Muscle layer of colon (tissue), 2 donors: ENCODE measurements at regions not wholly inside any gene's neighbourhood (a gene's known extent, or its start where the extent isn't known, plus 50 kb on each side); places are given as distances from the start of the nearest gene placed in this dataset.
"Not testable (repeated sequence)": the region's sequence is repeated elsewhere in the genome, so short reads cannot be mapped to it uniquely, and the experiment has no call there.

Experiments used
- H3K27ac ChIP-seq: one replicate; pipeline ENCODE4 v1.7.0; 2013; ENCODE audit warnings: low read depth, mild to moderate bottlenecking, low read length, moderate library complexity
- H3K27me3 ChIP-seq, 2 donors: one replicate each; pipeline ENCODE4 v1.7.0; 2013; ENCODE audit warnings: low read length in 2 of 2, mild to moderate bottlenecking in 2 of 2; ENCODE audit not compliant: insufficient read depth in 2 of 2, control insufficient read depth in 1 of 2
- H3K36me3 ChIP-seq: one replicate; pipeline ENCODE4 v1.7.0; 2013; ENCODE audit warnings: mild to moderate bottlenecking, low read length; ENCODE audit not compliant: insufficient read depth
- H3K4me1 ChIP-seq: one replicate; pipeline ENCODE4 v1.7.0; 2013; ENCODE audit warnings: mild to moderate bottlenecking, low read length; ENCODE audit not compliant: insufficient read depth
- H3K4me3 ChIP-seq, 2 donors: one replicate each; pipeline ENCODE4 v1.7.0; 2013; ENCODE audit warnings: low read length in 2 of 2, low read depth in 1 of 2, mild to moderate bottlenecking in 1 of 2, moderate library complexity in 1 of 2
- H3K9ac ChIP-seq: one replicate; pipeline ENCODE4 v1.7.0; 2013; ENCODE audit warnings: low read length
- H3K9me3 ChIP-seq: one replicate; pipeline ENCODE4 v1.7.0; 2013; ENCODE audit warnings: mild to moderate bottlenecking, low read length
- donor health status: abdominal sarcoma.
- donor health status: Adenocarcinoma of cecum.

GRCh38 chr5:38681029-38681706 is 124.7 kb upstream of the LIFR start:
- Histone ChIP-seq H3K4me1 (no peaks in the 10 kb centered on the region), H3K27me3 (no peaks in the 10 kb centered on the region), H3K36me3 (no peaks in the 10 kb centered on the region), H3K27ac (no peak overlapping the region), H3K9me3 (no peaks in the 10 kb centered on the region), H3K4me3 (no peak overlapping the region), H3K9ac (no peak overlapping the region)

- no peaks in the 10 kb centered on the region for H3K27me3 ChIP-seq
- no peaks in the 10 kb centered on the region for H3K9me3 ChIP-seq
- H3K4me1 ChIP-seq: no peaks in the 10 kb centered on the region
- no peak overlapping the region for H3K27ac ChIP-seq
- H3K36me3 ChIP-seq: no peaks in the 10 kb centered on the region
- no peak overlapping the region for H3K4me3 ChIP-seq
- no peak overlapping the region for H3K9ac ChIP-seq
Observed at GRCh38 chr5:38681966-38682365, 125.5 kb upstream of the LIFR start.

- no peaks in the 10 kb centered on the region for H3K27me3 ChIP-seq
- H3K9ac ChIP-seq: no peak overlapping the region
- H3K9me3 ChIP-seq: no peaks in the 10 kb centered on the region
- H3K27ac ChIP-seq: no peak overlapping the region
- no peak overlapping the region for H3K4me3 ChIP-seq
- no peaks in the 10 kb centered on the region for H3K4me1 ChIP-seq
- H3K36me3 ChIP-seq: no peaks in the 10 kb centered on the region
Observed at GRCh38 chr5:38686658-38687057, 130.2 kb upstream of the LIFR start.

- Histone ChIP-seq H3K9ac (no peak overlapping the region), H3K9me3 (no peaks in the 10 kb centered on the region), H3K27ac (no peak overlapping the region), H3K36me3 (no peaks in the 10 kb centered on the region), H3K4me3 (no peak overlapping the region), H3K27me3 (no peaks in the 10 kb centered on the region), H3K4me1 (no peaks in the 10 kb centered on the region)
Observed at GRCh38 chr5:38692346-38692745, 135.9 kb upstream of the LIFR start.

GRCh38 chr5:38692781-38693527 is 136.5 kb upstream of the LIFR start:
- Histone ChIP-seq H3K4me1 (no peaks in the 10 kb centered on the region), H3K4me3 (no peak overlapping the region), H3K36me3 (no peaks in the 10 kb centered on the region), H3K27ac (no peak overlapping the region), H3K27me3 (no peaks in the 10 kb centered on the region), H3K9me3 (no peaks in the 10 kb centered on the region), H3K9ac (no peak overlapping the region)

GRCh38 chr5:38695021-38695958 is 138.8 kb upstream of the LIFR start:
- Histone ChIP-seq H3K9me3 (no peaks in the 10 kb centered on the region), H3K4me3 (no peak overlapping the region), H3K36me3 (no peaks in the 10 kb centered on the region), H3K4me1 (no peaks in the 10 kb centered on the region), H3K27ac (no peak overlapping the region), H3K9ac (no peak overlapping the region), H3K27me3 (no peaks in the 10 kb centered on the region)

- no peaks in the 10 kb centered on the region for H3K36me3 ChIP-seq
- no peaks in the 10 kb centered on the region for H3K27me3 ChIP-seq
- H3K9ac ChIP-seq: no peak overlapping the region
- no peak overlapping the region for H3K4me3 ChIP-seq
- H3K9me3 ChIP-seq: no peaks in the 10 kb centered on the region
- H3K27ac ChIP-seq: no peak overlapping the region
- no peaks in the 10 kb centered on the region for H3K4me1 ChIP-seq
Observed at GRCh38 chr5:38697013-38697412, 140.6 kb upstream of the LIFR start.

GRCh38 chr5:38705529-38705928 is 140.3 kb upstream of the OSMR start:
- H3K9ac ChIP-seq, H3K4me1 ChIP-seq, H3K36me3 ChIP-seq, H3K4me3 ChIP-seq, H3K9me3 ChIP-seq, H3K27ac ChIP-seq, H3K27me3 ChIP-seq: not testable (repeated sequence)

- no peaks in the 10 kb centered on the region for H3K9me3 ChIP-seq
- H3K4me3 ChIP-seq: no peak overlapping the region
- no peaks in the 10 kb centered on the region for H3K4me1 ChIP-seq
- no peak overlapping the region for H3K27ac ChIP-seq
- H3K36me3 ChIP-seq: no peaks in the 10 kb centered on the region
- H3K27me3 ChIP-seq: no peaks in the 10 kb centered on the region
- H3K9ac ChIP-seq: no peak overlapping the region
Observed at GRCh38 chr5:38706376-38706775, 139.4 kb upstream of the OSMR start.

- no peaks in the 10 kb centered on the region for H3K27me3 ChIP-seq
- no peaks in the 10 kb centered on the region for H3K36me3 ChIP-seq
- no peak overlapping the region for H3K27ac ChIP-seq
- H3K4me3 ChIP-seq: no peak overlapping the region
- no peaks in the 10 kb centered on the region for H3K4me1 ChIP-seq
- H3K9me3 ChIP-seq: no peaks in the 10 kb centered on the region
- H3K9ac ChIP-seq: no peak overlapping the region
Observed at GRCh38 chr5:38707352-38708210, 138.2 kb upstream of the OSMR start.
